HG02623 (cell line): ENCODE measurements at regions not wholly inside any gene's neighbourhood (a gene's known extent, or its start where the extent isn't known, plus 50 kb on each side); places are given as distances from the start of the nearest gene placed in this dataset.

Source experiments
- ATAC-seq: cut with Tn5 transposase; IDR thresholded peaks from one replicate; pipeline ENCODE4 v1.9.1; 2021; ENCODE audit warnings: moderate library complexity; ENCODE audit not compliant: unreplicated experiment

- peak; percentile 35 for ATAC-seq
Measured at GRCh38 chr20:53706466-53707370, 113.1 kb upstream of the ZNF217 start.

GRCh38 chr20:53706008-53706465 is 112.4 kb upstream of the ZNF217 start:
- no peak for ATAC-seq

GRCh38 chr20:53702617-53703016 is 109.0 kb upstream of the ZNF217 start:
- ATAC-seq: no peak

- no peak for ATAC-seq
Measured at GRCh38 chr20:53699906-53700305, 106.3 kb upstream of the ZNF217 start.

- no peak for ATAC-seq
Measured at GRCh38 chr20:53699085-53699674, 105.5 kb upstream of the ZNF217 start.

- ATAC-seq: no peak
Measured at GRCh38 chr20:53698371-53698978, 104.8 kb upstream of the ZNF217 start.

GRCh38 chr20:53695797-53696527 is 102.3 kb upstream of the ZNF217 start:
- ATAC-seq: no peak

- ATAC-seq: no peak
Measured at GRCh38 chr20:53693262-53693871, 99.7 kb upstream of the ZNF217 start.

GRCh38 chr20:53692465-53693067 is 98.9 kb upstream of the ZNF217 start:
- no peak for ATAC-seq

GRCh38 chr20:53691811-53692192 is 98.2 kb upstream of the ZNF217 start:
- no peak for ATAC-seq

GRCh38 chr20:53691060-53691810 is 97.6 kb upstream of the ZNF217 start:
- ATAC-seq: no peak

- ATAC-seq: no peak
Measured at GRCh38 chr20:53688085-53688484, 94.4 kb upstream of the ZNF217 start.

- ATAC-seq: no peak
Measured at GRCh38 chr20:53685070-53685595, 91.5 kb upstream of the ZNF217 start.

- ATAC-seq: no peak
Measured at GRCh38 chr20:53683506-53683905, 89.9 kb upstream of the ZNF217 start.

GRCh38 chr20:53681352-53682212 is 87.9 kb upstream of the ZNF217 start:
- no peak for ATAC-seq

- ATAC-seq: no peak
Measured at GRCh38 chr20:53679597-53680309, 86.1 kb upstream of the ZNF217 start.

GRCh38 chr20:53678990-53679596 is 85.5 kb upstream of the ZNF217 start:
- ATAC-seq: no peak
